ENCODE measurements at regions not wholly inside any gene's neighbourhood (a gene's known extent, or its start where the extent isn't known, plus 50 kb on each side); places are given as distances from the start of the nearest gene placed in this dataset.

DNA sequence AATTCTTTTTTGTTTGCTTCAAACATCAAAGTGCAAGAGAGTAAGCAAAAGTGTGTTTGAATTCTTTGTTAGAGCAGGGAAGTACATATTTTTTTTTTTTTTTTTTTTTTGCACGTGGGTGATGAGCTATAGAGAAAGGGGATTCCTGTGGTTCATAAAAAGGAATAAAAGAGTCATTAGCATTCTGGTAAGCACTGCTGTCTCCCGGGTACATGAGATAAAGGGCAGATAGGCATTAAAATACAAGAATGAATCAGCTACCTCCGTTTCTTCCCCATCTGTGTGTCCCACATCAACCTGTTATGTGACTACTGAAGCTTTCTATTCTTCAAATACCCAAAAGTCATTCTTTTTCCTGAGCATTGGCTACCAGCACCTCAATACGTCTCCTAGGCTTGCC, 102.4 kb upstream of the SEMA3D start:
- intact Hi-C loops (cut with micrococcal nuclease), result no loop called here
- H4K20me1 ChIP-seq (replicated peaks; ENCODE audit: control insufficient read depth, insufficient read depth, low read length), result no peaks in the 10 kb centered on the region
- POLR2A ChIA-PET, result no interaction called here
- no peak overlapping the region for H3K27ac ChIP-seq (ENCODE audit: extremely low read depth, low read depth, low read length)
- H3K36me3 ChIP-seq (ENCODE audit: control insufficient read depth, insufficient read depth, low read length), result no peaks in the 10 kb centered on the region
- no peak for TF ChIP-seq HSF4 (CRISPR knock-in tag; IDR thresholded peaks at IDR 0.05; ENCODE audit: borderline replicate concordance)
- TF ChIP-seq ZBTB1 (CRISPR knock-in tag; IDR thresholded peaks at IDR 0.05; ENCODE audit: borderline replicate concordance, low read depth), result no peak
- no peak for TF ChIP-seq ZNF232 (CRISPR knock-in tag; IDR thresholded peaks at IDR 0.05)
- TF ChIP-seq, protein P1, sequence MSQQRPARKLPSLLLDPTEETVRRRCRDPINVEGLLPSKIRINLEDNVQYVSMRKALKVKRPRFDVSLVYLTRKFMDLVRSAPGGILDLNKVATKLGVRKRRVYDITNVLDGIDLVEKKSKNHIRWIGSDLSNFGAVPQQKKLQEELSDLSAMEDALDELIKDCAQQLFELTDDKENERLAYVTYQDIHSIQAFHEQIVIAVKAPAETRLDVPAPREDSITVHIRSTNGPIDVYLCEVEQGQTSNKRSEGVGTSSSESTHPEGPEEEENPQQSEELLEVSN (IDR thresholded peaks at IDR 0.05; ENCODE audit: borderline replicate concordance in 1 of 2, extremely low read depth in 1 of 2, insufficient read depth in 1 of 2, insufficient read length in 1 of 2, low read depth in 1 of 2, low read length in 1 of 2, poor library complexity in 1 of 2, severe bottlenecking in 1 of 2), result no peak
- no peak for TF ChIP-seq FOS (IDR thresholded peaks at IDR 0.05; ENCODE audit: extremely low read depth, insufficient read length)
- TF ChIP-seq KDM2B (CRISPR knock-in tag; IDR thresholded peaks at IDR 0.05), result no peak
- no peak for TF ChIP-seq ZZZ3 (IDR thresholded peaks at IDR 0.05)
- TF ChIP-seq, protein P2, sequence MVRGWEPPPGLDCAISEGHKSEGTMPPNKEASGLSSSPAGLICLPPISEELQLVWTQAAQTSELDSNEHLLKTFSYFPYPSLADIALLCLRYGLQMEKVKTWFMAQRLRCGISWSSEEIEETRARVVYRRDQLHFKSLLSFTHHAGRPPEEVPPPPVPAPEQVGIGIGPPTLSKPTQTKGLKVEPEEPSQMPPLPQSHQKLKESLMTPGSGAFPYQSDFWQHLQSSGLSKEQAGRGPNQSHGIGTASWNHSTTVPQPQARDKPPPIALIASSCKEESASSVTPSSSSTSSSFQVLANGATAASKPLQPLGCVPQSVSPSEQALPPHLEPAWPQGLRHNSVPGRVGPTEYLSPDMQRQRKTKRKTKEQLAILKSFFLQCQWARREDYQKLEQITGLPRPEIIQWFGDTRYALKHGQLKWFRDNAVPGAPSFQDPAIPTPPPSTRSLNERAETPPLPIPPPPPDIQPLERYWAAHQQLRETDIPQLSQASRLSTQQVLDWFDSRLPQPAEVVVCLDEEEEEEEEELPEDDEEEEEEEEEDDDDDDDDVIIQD (CRISPR knock-in tag; IDR thresholded peaks at IDR 0.05), result no peak
- no peak for TF ChIP-seq MEF2A (IDR thresholded peaks at IDR 0.05; ENCODE audit: control insufficient read depth, low read depth, low read length)
- TF ChIP-seq MCM5 (IDR thresholded peaks at IDR 0.05; ENCODE audit: low read depth), result no peak
- TF ChIP-seq PHF20 (IDR thresholded peaks at IDR 0.05; ENCODE audit: partially characterized antibody), result no peak
- TF ChIP-seq, protein P3, sequence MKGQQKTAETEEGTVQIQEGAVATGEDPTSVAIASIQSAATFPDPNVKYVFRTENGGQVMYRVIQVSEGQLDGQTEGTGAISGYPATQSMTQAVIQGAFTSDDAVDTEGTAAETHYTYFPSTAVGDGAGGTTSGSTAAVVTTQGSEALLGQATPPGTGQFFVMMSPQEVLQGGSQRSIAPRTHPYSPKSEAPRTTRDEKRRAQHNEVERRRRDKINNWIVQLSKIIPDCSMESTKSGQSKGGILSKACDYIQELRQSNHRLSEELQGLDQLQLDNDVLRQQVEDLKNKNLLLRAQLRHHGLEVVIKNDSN (CRISPR knock-in tag; IDR thresholded peaks at IDR 0.05), result no peak
- no peak for TF ChIP-seq MYNN (IDR thresholded peaks at IDR 0.05)
- TF ChIP-seq MYNN (CRISPR knock-in tag; IDR thresholded peaks at IDR 0.05), result no peak
- TF ChIP-seq ZNF184 (CRISPR knock-in tag; IDR thresholded peaks at IDR 0.05), result no peak
- TF ChIP-seq NRF1 (conservative IDR thresholded peaks at IDR 0.05 in 1 of 2, IDR thresholded peaks at IDR 0.05 in 1 of 2), result no peak
- TF ChIP-seq TOE1 (IDR thresholded peaks at IDR 0.05; ENCODE audit: borderline replicate concordance), result no peak
- TF ChIP-seq TOE1 (CRISPR knock-in tag; IDR thresholded peaks at IDR 0.05; ENCODE audit: borderline replicate concordance, low read depth), result no peak
- H3K9me1 ChIP-seq (ENCODE audit: control insufficient read depth, insufficient read depth, low read length), result no peaks in the 10 kb centered on the region
- H2AFZ ChIP-seq (ENCODE audit: low read depth, low read length), result no peak overlapping the region
- H3K9ac ChIP-seq (ENCODE audit: insufficient read depth in 1 of 2, low read depth in 2 of 2, low read length in 2 of 2), result no peak overlapping the region
- FAIRE-seq (no peak), DNase-seq (ENCODE audit: extremely low read depth in 1 of 4, low spot score in 3 of 4) (no peak), ATAC-seq (no peak)
- in situ Hi-C loops (cut with MboI), result no loop called here
- H3K27me3 ChIP-seq (ENCODE audit: control insufficient read depth in 2 of 2, insufficient read depth in 2 of 2, low read length in 2 of 2), result no peaks in the 10 kb centered on the region
- H3K4me2 ChIP-seq (ENCODE audit: insufficient read depth, low read length), result no peak overlapping the region
- no peak overlapping the region for H3K4me3 ChIP-seq
- CTCF ChIA-PET (ENCODE audit: low intra/inter-chr PET ratio), result no interaction called here
- H3K79me2 ChIP-seq (ENCODE audit: control insufficient read depth, insufficient read depth, low read length), result no peaks in the 10 kb centered on the region
- 2% methylated on average over 4 of the region's 4 CpGs for WGBS (ENCODE audit: insufficient coverage, low coverage, missing lambda C conversion rate)
- peaks cover 2% of the 10 kb centered on the region for H3K9me3 ChIP-seq (replicated peaks; ENCODE audit: control insufficient read depth, insufficient read depth, low read depth, low read length)
- BruUV-seq (replicated peaks), result no TSS peak
- no peaks in the 10 kb centered on the region for H3K4me1 ChIP-seq (replicated peaks in 1 of 2; ENCODE audit: control insufficient read depth in 2 of 2, insufficient read depth in 2 of 2, low read length in 2 of 2)

All from K562 (cell line).